GM10248 (cell line): ENCODE measurements at regions not wholly inside any gene's neighbourhood (a gene's known extent, or its start where the extent isn't known, plus 50 kb on each side); places are given as distances from the start of the nearest gene placed in this dataset.

ENCODE experiments used
- CTCF ChIA-PET: fragments of 300-600 bp; sonication (Branson Sonifier 250); formaldehyde crosslinking; extraction: SDS; loops from one replicate; lab custom pipeline; 2021; ENCODE audit warnings: antibody characterized with exemption; lab: Yijun Ruan, JAX
- POLR2A ChIA-PET: fragments of 350-650 bp; sonication (Branson Sonifier 250); formaldehyde crosslinking; extraction: SDS; loops from one replicate; lab custom pipeline; 2020; ENCODE audit warnings: antibody characterized with exemption; lab: Yijun Ruan, JAX
- DNase-seq: peaks from one replicate; pipeline ENCODE4 v3.0.0; 2012; ENCODE audit errors: extremely low spot score
- TF ChIP-seq, protein P1 (sequence below): IDR thresholded peaks from 2 replicates; pipeline ENCODE4 v1.5.1; 2012; ENCODE audit warnings: mild to moderate bottlenecking, low read depth; ENCODE audit errors: extremely low read depth, missing control alignments, control extremely low read depth

DNA sequence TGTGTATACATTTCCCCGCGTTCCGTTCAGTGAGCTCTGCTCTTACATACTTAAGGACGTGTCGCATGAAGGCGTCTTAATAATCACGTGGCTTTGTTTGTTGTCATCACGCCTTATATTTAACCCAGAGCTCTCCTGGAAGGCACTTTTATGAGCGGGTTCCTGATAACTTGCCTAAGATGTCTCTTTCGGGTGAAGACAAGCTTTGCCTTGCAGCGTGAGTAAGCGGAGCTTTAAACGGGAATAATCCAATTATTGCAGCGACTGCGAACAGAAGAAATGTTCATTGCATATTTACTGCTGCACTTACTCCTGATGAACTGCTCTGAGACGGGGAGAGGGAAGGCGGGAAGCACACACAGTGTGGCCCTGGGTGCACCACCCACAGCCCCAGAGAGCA, 1128.2 kb downstream of the BRD1 start:
- POLR2A ChIA-PET = no interaction called here
- CTCF ChIA-PET = no interaction called here

DNA sequence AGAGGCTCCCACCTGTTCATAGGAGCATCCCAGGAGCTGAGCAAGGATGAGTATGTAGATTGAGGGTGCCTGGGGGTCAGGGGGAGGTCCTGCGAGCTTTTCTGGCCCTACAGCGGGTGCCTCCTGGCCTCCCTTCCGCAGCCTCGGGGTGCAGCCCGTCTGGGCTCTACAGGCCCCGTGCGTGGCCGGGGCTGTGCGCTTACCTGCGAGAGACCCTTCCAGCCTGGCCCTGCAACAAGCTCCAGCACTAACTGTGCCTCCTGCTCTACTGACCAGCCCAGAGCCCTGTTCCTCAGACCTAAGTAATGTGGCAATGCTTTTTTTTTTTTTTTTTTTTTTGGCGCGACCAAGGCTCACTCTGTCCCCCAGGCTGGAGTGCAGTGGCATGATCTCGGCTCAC, 1129.1 kb downstream of the BRD1 start:
- DNase-seq = no peak
- POLR2A ChIA-PET = no interaction called here
- TF ChIP-seq, protein P1, sequence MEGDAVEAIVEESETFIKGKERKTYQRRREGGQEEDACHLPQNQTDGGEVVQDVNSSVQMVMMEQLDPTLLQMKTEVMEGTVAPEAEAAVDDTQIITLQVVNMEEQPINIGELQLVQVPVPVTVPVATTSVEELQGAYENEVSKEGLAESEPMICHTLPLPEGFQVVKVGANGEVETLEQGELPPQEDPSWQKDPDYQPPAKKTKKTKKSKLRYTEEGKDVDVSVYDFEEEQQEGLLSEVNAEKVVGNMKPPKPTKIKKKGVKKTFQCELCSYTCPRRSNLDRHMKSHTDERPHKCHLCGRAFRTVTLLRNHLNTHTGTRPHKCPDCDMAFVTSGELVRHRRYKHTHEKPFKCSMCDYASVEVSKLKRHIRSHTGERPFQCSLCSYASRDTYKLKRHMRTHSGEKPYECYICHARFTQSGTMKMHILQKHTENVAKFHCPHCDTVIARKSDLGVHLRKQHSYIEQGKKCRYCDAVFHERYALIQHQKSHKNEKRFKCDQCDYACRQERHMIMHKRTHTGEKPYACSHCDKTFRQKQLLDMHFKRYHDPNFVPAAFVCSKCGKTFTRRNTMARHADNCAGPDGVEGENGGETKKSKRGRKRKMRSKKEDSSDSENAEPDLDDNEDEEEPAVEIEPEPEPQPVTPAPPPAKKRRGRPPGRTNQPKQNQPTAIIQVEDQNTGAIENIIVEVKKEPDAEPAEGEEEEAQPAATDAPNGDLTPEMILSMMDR = no peak
- CTCF ChIA-PET = no interaction called here

More for the DNA sequence above, 1128.2 kb downstream of the BRD1 start:
- no peak for DNase-seq
- TF ChIP-seq, protein P1 = no peak

DNA sequence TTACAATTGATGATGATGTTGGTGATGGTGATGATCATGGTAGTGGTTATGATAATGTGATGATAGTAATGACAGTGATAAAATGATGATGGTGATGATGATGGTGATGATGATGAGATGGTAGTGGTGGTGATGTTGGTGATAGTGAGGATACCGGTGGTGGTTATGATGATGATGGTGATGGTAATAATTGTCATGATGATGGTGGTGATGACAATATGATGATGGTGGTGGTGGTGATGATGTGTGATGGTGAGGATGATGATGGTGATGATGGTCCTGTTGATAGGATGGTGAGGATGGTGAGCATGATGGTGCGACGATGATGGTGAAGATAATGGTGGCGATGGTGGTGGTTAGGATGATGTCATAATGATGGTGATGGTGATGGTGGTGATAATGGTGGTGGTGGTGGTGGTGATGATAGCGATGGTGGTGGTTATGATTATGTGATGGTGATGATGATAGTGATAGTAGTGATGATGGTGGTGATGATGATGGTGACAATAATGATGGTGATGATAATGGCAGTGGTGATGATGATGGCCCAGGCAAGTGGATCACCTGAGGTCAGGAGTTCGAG, 1129.9 kb downstream of the BRD1 start:
- TF ChIP-seq, protein P1 = no peak
- POLR2A ChIA-PET = no interaction called here
- CTCF ChIA-PET = no interaction called here
- DNase-seq = no peak

DNA sequence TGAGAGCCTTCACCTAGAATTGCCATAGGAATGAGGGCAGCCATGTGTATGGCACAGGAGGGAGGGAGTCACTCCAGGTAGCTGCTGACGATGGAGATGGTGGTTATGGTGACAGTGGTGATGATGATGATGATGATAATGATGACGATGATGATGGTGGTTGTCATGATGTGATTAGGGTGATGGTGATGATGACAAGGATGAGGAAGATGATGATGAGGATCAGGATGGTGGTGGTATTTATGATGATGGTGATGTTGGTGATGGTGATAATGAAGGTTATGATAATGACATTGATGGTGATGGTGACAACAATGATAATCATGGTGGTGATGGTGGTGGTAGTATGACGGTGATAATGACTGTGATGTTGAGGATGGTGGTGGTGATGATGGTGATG, 1130.5 kb downstream of the BRD1 start:
- TF ChIP-seq, protein P1 = no peak
- POLR2A ChIA-PET = no interaction called here
- no peak for DNase-seq
- CTCF ChIA-PET = no interaction called here

DNA sequence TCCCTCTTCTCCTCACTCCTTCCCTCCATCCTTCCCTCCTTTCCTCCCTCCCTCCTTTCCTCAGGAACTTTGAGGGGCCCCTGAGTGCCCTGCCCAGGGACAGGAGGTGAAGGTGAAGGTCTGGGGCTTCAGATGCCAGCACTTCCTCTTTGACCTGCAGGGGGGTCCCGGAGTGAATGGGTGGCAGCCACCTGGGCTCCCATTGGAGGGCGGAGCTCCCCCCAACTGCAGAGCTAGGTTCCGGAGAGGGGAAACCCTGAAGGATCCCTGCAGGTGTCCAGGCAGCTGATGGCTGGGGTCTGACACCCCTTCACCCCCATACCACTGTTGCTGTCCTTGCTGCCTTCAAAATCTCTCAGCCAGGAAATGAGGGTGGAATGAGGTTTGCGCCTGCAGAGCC, 1131.3 kb downstream of the BRD1 start:
- POLR2A ChIA-PET = no interaction called here
- DNase-seq = no peak
- CTCF ChIA-PET = no interaction called here
- TF ChIP-seq, protein P1 = no peak

DNA sequence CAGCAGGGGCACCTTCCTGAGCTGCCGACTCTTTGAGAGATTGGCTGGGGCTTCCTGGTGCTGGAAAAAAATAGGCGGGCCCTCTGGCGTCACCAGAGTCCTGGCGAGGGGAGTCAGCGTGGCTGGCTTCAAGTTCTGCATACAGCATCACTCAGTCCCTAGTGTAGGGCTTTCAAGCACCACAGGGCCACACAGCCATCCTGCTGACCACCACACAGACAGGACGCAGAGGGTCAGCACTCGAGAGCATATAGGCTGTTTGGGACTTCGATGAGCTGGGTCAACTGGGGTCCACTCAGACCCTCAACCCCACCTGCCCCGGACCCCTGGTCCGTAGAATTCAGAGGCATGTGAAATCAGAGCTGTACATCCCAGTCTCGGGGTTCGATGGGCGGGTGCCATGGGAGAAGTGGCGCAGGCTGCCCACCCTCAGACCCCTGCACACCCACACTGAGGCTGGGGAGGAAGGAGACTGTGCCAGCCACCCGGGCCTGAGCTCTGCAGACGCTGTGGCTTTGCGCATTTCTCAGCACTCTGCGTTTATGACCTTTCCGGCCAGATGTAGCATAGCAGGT, 1131.9 kb downstream of the BRD1 start:
- DNase-seq = no peak
- TF ChIP-seq, protein P1 = no peak
- POLR2A ChIA-PET = no interaction called here
- CTCF ChIA-PET = no interaction called here
